ENCODE measurements at regions not wholly inside any gene's neighbourhood (a gene's known extent, or its start where the extent isn't known, plus 50 kb on each side); places are given as distances from the start of the nearest gene placed in this dataset.

GRCh38 chr14:49497725-49498348, 88.3 kb downstream of the RPS29 start:
- TF ChIP-seq CTCF (IDR thresholded peaks at IDR 0.05; ENCODE audit: low read depth, low read length) = peak; percentile 70
- peak; percentile 22; the same call in 1 of the 2 replicates for TF ChIP-seq MAX (IDR thresholded peaks at IDR 0.05; ENCODE audit: low read depth, low read length)
